GM19351 (cell line): ENCODE measurements at regions not wholly inside any gene's neighbourhood (a gene's known extent, or its start where the extent isn't known, plus 50 kb on each side); places are given as distances from the start of the nearest gene placed in this dataset.
"Not testable (repeated sequence)": the region's sequence is repeated elsewhere in the genome, so short reads cannot be mapped to it uniquely, and the experiment has no call there.

Experiments
- ATAC-seq: cut with Tn5 transposase; IDR thresholded peaks from one replicate; pipeline ENCODE4 v1.9.1; 2021; ENCODE audit warnings: mild to moderate bottlenecking, moderate library complexity; ENCODE audit not compliant: unreplicated experiment

- ATAC-seq: no peak
Measured at GRCh38 chr9:30293231-30293630, 2091.2 kb upstream of the ACO1 start.

GRCh38 chr9:30299126-30299780 lies 2085.2 kb upstream of the ACO1 start:
- ATAC-seq: no peak

- no peak for ATAC-seq
Measured at GRCh38 chr9:30301271-30301963, 2083.0 kb upstream of the ACO1 start.

- ATAC-seq: no peak
Measured at GRCh38 chr9:30310711-30311110, 2073.7 kb upstream of the ACO1 start.

- ATAC-seq: no peak
Measured at GRCh38 chr9:30329431-30329830, 2055.0 kb upstream of the ACO1 start.

GRCh38 chr9:30348904-30349303 lies 2035.5 kb upstream of the ACO1 start:
- no peak for ATAC-seq

- ATAC-seq: no peak
Measured at GRCh38 chr9:30349526-30350513, 2034.6 kb upstream of the ACO1 start.

DNA sequence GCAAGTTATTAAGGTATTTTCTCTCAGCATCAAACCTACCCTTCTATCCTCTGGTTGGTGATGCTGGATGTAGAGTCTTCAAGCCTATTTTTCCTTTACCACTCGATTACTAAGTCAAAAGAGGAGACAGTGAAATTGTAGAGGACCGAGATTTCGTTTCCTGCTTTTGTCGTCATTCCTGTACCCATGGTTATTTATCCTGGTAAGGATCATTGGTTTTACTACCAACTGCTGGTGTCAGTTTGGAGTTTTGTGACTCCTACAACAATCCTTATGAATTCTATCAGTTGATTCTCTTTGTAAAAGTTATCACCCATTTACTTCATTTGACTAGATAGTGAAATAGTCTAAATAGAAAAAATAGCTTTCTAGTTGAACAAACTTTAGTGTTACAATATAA lies 2028.2 kb upstream of the ACO1 start:
- no peak for ATAC-seq

DNA sequence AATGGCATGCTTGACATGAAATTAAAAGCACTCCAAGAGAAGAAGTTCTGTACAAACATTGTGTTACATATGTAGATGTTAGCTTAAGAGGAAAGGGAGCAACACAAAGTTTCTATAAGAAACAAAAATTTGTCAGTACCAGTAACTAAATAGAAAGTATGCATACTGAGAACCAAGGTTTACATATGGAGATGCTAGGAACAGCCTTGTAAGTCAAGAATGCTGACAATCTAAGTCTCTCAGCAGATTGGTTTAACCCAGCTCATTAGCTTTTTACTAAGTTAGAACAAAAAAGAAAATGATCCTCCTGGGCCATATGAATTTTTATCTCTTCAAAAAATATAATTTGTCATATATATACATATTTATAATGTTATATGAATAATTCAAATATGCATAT lies 2022.1 kb upstream of the ACO1 start:
- no peak for ATAC-seq

DNA sequence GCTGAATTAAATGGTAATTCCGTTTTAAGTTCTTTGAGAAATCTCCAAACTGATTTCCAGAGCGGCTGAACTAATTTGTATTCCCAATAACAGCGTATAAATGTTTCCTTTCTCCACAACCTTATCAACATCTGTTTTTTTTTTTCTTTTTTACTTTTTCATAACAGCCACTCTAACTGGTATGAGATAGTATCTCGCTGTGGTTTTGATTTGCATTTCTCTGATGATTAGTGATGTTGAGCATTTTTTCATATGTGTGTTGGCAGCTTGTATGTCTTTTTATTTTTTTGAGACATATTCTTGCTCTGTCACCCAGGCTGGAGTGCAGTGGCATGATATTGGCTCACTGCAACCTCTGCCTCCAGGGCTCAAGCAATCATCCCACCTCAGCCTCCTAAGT lies 2018.3 kb upstream of the ACO1 start:
- not testable (repeated sequence) for ATAC-seq

- ATAC-seq: no peak
Measured at GRCh38 chr9:30382271-30382670, 2002.2 kb upstream of the ACO1 start.

DNA sequence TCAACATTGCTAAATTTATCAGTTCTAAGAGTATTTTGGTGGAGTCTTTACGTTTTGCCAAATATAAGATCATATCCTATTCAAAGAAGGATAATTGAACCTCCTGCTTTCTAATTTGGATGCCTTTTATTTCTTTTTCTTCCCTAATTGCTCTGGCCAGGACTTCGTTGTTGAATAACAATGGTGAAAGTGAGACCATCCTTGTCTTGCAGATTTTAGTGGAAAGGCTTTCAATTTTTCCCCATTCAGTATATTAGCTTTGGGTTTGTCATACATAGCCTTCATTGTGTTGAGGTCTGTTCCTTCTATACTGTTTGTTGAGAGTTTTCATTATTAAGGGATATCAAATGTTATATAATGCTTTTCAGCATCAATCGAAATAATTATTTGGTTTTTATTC lies 1974.2 kb upstream of the ACO1 start:
- ATAC-seq: no peak

GRCh38 chr9:30411571-30411970 lies 1972.9 kb upstream of the ACO1 start:
- ATAC-seq: no peak

GRCh38 chr9:30459156-30459555 lies 1925.3 kb upstream of the ACO1 start:
- ATAC-seq: no peak

GRCh38 chr9:30476826-30477225 lies 1907.6 kb upstream of the ACO1 start:
- ATAC-seq: no peak

- ATAC-seq: no peak
Measured at GRCh38 chr9:30478684-30479083, 1905.8 kb upstream of the ACO1 start.

DNA sequence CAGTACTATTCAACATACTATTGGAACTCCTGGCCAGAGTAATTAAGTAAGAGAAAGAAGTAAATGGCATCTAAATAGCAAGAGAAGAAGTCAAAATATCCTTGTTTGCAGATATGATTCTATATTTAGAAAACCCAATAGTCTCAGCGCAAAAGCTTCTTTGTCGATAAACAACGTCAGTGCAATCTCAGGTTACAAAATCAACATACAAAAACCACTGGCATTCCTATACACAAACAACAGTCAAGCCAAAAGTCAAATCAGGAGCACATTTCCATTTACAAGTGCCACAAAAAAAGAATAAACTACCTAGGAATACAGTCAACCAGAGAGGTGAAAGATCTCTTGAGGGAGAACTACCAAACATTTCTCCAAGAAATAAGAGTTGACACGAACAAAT lies 1901.9 kb upstream of the ACO1 start:
- ATAC-seq: no peak

GRCh38 chr9:30484690-30485089 lies 1899.8 kb upstream of the ACO1 start:
- no peak for ATAC-seq

- ATAC-seq: no peak
Measured at GRCh38 chr9:30504502-30504905, 1879.9 kb upstream of the ACO1 start.

DNA sequence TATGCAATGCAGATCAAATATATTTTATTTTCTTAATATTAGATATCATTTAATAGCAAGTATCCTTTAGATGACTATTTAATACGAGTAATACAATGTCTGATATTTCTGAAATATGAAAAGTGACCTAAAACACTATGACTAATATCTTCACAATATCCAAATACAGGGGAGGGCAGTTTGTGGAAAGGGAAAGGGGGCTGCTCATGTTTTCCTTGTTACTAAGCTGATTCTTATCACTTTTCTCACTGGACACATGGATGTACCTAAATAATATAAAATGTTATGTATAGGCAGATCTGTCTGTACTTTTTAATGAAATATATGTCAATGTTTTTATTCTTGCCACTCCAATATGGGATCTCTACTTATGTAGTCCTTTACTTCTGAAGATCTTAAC lies 1879.1 kb upstream of the ACO1 start:
- ATAC-seq: no peak

DNA sequence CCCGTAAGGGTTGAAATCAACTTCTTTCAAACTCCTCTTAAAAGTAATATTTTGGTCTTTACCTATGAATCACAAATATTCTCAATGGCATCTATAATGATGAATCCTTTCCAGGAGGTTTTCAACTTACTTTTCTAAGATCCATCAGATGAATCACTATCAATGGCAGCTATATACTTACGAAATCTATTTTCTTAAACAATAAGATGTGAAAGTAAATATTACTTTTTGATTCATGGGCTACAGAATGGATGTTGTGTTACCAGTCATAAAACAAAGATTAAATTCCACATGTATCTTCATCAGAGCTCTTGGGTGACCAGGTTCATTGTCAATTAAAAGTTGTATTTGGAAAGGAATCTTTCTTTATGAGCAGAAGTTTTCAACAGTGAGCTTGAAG lies 1877.7 kb upstream of the ACO1 start:
- no peak for ATAC-seq

DNA sequence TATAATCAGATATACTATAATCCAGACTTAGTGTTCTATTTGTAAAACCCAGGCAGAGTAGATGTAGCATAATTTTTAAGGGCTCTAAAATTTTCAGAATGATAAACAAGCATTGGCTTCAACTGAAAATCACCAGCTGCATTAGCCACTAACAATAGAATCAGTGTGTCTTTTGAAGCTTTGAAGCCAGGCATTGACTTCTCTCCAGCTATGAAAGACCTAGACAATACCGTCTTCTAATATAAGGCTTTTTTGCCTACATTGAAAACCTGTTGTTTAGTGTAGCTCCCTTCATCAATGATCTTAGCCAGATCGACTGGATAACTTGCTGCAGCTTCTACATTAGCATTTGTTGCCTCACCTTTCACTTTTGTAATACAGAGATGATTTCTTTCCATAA lies 1877.3 kb upstream of the ACO1 start:
- no peak for ATAC-seq
